ENCODE measurements at regions not wholly inside any gene's neighbourhood (a gene's known extent, or its start where the extent isn't known, plus 50 kb on each side); places are given as distances from the start of the nearest gene placed in this dataset.

DNA sequence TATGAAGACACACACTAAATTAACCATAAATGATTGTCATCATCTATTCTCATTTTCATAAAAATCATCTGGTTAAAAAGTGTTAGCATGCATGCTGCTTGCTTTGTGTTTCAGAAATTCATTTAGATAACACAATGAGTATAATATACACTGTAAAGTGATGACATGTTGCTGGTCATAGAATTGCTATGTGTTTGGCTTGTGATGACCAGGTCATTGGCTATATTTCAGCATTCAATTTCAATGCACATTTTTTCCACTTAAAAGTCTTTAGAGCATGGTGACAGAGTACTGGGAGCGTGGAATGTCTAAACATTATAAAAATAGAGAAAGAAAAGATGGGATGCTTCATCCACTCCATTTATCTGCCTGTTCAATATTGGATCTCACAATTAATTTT, 1291.1 kb upstream of the MAP3K7 start:
- no CpG with 5 or more reads among the region's 1 CpG for WGBS (ENCODE audit: extremely low coverage, insufficient read length, low lambda C conversion rate)
- H3K23ac ChIP-seq (ENCODE audit: insufficient read length, low read depth, low read length): no peak overlapping the region
- no peak overlapping the region for H3K14ac ChIP-seq (ENCODE audit: insufficient read depth, low read length)
- no peak overlapping the region for H3K4me3 Mint-ChIP-seq
- H3K56ac ChIP-seq (ENCODE audit: insufficient read length, low read depth, low read length): no peak overlapping the region
- H2BK12ac ChIP-seq (ENCODE audit: insufficient read length, low read depth, low read length): no peak overlapping the region
- H2AK5ac ChIP-seq (ENCODE audit: insufficient read length, low read length): no peak overlapping the region
- H2BK120ac ChIP-seq (ENCODE audit: low read depth, low read length, poor library complexity, severe bottlenecking): no peak overlapping the region
- H3K27me3 ChIP-seq (ENCODE audit: insufficient read depth, low read length): no peaks in the 10 kb centered on the region
- peaks cover 2 to 3% of the 10 kb centered on the region in 2 experiments; a peak in 3 of 5 replicates for H3K9me3 Mint-ChIP-seq
- no peaks in the 10 kb centered on the region for H3K36me3 Mint-ChIP-seq (ENCODE audit: insufficient read depth in 1 of 3, low read depth in 3 of 3)
- H3K4me2 ChIP-seq (ENCODE audit: insufficient read depth, insufficient read length, low read length): no peak overlapping the region
- no peak overlapping the region for H3K18ac ChIP-seq (ENCODE audit: insufficient read length, low read depth, low read length)
- H3K79me2 ChIP-seq (ENCODE audit: insufficient read depth, low read length): no peaks in the 10 kb centered on the region
- H4K20me1 ChIP-seq (ENCODE audit: control insufficient read depth, insufficient read depth, insufficient read length): no peaks in the 10 kb centered on the region
- no peak overlapping the region for H3T11ph ChIP-seq (ENCODE audit: low read length)
- no peaks in the 10 kb centered on the region for H3K4me1 ChIP-seq (ENCODE audit: insufficient read depth, low read length)
- H3K79me1 ChIP-seq (ENCODE audit: insufficient read depth, low read depth, low read length, poor library complexity, severe bottlenecking): no peaks in the 10 kb centered on the region
- TF ChIP-seq, protein P1, sequence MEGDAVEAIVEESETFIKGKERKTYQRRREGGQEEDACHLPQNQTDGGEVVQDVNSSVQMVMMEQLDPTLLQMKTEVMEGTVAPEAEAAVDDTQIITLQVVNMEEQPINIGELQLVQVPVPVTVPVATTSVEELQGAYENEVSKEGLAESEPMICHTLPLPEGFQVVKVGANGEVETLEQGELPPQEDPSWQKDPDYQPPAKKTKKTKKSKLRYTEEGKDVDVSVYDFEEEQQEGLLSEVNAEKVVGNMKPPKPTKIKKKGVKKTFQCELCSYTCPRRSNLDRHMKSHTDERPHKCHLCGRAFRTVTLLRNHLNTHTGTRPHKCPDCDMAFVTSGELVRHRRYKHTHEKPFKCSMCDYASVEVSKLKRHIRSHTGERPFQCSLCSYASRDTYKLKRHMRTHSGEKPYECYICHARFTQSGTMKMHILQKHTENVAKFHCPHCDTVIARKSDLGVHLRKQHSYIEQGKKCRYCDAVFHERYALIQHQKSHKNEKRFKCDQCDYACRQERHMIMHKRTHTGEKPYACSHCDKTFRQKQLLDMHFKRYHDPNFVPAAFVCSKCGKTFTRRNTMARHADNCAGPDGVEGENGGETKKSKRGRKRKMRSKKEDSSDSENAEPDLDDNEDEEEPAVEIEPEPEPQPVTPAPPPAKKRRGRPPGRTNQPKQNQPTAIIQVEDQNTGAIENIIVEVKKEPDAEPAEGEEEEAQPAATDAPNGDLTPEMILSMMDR (conservative IDR thresholded peaks at IDR 0.05): no peak
- no peak overlapping the region for H4K8ac ChIP-seq (replicated peaks; ENCODE audit: insufficient read length, low read depth, low read length)
- H2BK5ac ChIP-seq (ENCODE audit: insufficient read length, low read length): no peak overlapping the region
- no peak overlapping the region for H3K27ac ChIP-seq (ENCODE audit: insufficient read length, low read depth, low read length)
- H3K9me3 ChIP-seq (ENCODE audit: control insufficient read depth, low read depth, low read length): no peaks in the 10 kb centered on the region
- no peaks in the 10 kb centered on the region for H3K23me2 ChIP-seq (ENCODE audit: insufficient read length, low read depth, low read length, poor library complexity, severe bottlenecking)
- no peak overlapping the region for H2BK15ac ChIP-seq (ENCODE audit: low read depth, low read length)
- no peak overlapping the region for H3K4ac ChIP-seq (ENCODE audit: low read depth, low read length)
- H3K4me1 Mint-ChIP-seq: no peaks in the 10 kb centered on the region
- no peak overlapping the region for H2BK20ac ChIP-seq (ENCODE audit: low read depth, low read length, poor library complexity, severe bottlenecking)
- no peak overlapping the region for H4K91ac ChIP-seq (ENCODE audit: insufficient read length, low read depth, low read length)
- H4K5ac ChIP-seq (ENCODE audit: insufficient read length, low read depth, low read length): no peak overlapping the region
- DNase-seq: no peak
- no peak overlapping the region for H2AFZ ChIP-seq (ENCODE audit: low read length)
- no peak overlapping the region for H3K9ac ChIP-seq (ENCODE audit: extremely low read depth, insufficient read length, low read length)
- no peak overlapping the region for H3K27ac Mint-ChIP-seq
- H3K27me3 Mint-ChIP-seq (ENCODE audit: low read depth): no peaks in the 10 kb centered on the region; the same call in 1 of the 2 replicates

Data from H9 (cell line).